Tibial artery (tissue), 4 donors: ENCODE measurements at regions not wholly inside any gene's neighbourhood (a gene's known extent, or its start where the extent isn't known, plus 50 kb on each side); places are given as distances from the start of the nearest gene placed in this dataset.

Experiments used
- DNase-seq, 2 donors: peaks; one replicate each; pipeline ENCODE4 v3.0.0-alpha.2; 2019
- H3K27ac ChIP-seq, 2 donors: fragments of 200-600 bp; sonication (generic) in 1 of 2; 1 replicate in 1 of 2; 2 replicates in 1 of 2; pipeline ENCODE4 v1.5.1; 2018 to 2019; ENCODE audit warnings: mild to moderate bottlenecking in 1 of 2
- H3K27me3 ChIP-seq, 2 donors: fragments of 200-600 bp; sonication (generic) in 1 of 2; one replicate each; pipeline versions ENCODE4 v1.5.1 to v1.6.0; 2016 to 2019
- H3K36me3 ChIP-seq, 3 donors: fragments of 200-600 bp; sonication (generic) in 2 of 3; one replicate each; pipeline ENCODE4 v1.5.1; 2016 to 2019; ENCODE audit warnings: mild to moderate bottlenecking in 2 of 3
- H3K4me1 ChIP-seq, 4 donors: fragments of 200-600 bp; sonication (generic) in 2 of 4; 1 replicate in 3 of 4; 2 replicates in 1 of 4; pipeline ENCODE4 v1.5.1; 2016 to 2019
- H3K4me3 ChIP-seq, 2 donors: fragments of 200-600 bp; sonication (generic) in 1 of 2; 1 replicate in 1 of 2; 2 replicates in 1 of 2; pipeline ENCODE4 v1.5.1; 2018 to 2019; ENCODE audit warnings: mild to moderate bottlenecking in 2 of 2
- H3K9me3 ChIP-seq, 3 donors: fragments of 200-600 bp; sonication (generic) in 1 of 3; one replicate each; pipeline ENCODE4 v1.5.1; 2016 to 2019
- intact Hi-C: fragments of 100-400 bp; cut with DNase I; formaldehyde crosslinking; loops from one replicate; pipeline ENCODE4 v1.15.0; 2023; ENCODE audit warnings: low total_unique reads
- TF ChIP-seq, protein P1 (sequence below), 2 experiments: fragments of 200-600 bp in 1 of 2; fragments of 450-650 bp in 1 of 2; IDR thresholded peaks; one replicate each; pipeline ENCODE4 v1.5.1; 2017 to 2019; ENCODE audit warnings: antibody characterized with exemption in 2 of 2, mild to moderate bottlenecking in 1 of 2, moderate library complexity in 1 of 2

- no peaks in the 10 kb centered on the region for H3K4me1 ChIP-seq
- intact Hi-C loops: no loop called here
- H3K27me3 ChIP-seq: no peaks in the 10 kb centered on the region
- DNase-seq: peak in 1 of 2 donors; percentile 51
- no peak overlapping the region for H3K27ac ChIP-seq
- no peaks in the 10 kb centered on the region for H3K36me3 ChIP-seq
- no peak overlapping the region for H3K4me3 ChIP-seq
- TF ChIP-seq, protein P1, sequence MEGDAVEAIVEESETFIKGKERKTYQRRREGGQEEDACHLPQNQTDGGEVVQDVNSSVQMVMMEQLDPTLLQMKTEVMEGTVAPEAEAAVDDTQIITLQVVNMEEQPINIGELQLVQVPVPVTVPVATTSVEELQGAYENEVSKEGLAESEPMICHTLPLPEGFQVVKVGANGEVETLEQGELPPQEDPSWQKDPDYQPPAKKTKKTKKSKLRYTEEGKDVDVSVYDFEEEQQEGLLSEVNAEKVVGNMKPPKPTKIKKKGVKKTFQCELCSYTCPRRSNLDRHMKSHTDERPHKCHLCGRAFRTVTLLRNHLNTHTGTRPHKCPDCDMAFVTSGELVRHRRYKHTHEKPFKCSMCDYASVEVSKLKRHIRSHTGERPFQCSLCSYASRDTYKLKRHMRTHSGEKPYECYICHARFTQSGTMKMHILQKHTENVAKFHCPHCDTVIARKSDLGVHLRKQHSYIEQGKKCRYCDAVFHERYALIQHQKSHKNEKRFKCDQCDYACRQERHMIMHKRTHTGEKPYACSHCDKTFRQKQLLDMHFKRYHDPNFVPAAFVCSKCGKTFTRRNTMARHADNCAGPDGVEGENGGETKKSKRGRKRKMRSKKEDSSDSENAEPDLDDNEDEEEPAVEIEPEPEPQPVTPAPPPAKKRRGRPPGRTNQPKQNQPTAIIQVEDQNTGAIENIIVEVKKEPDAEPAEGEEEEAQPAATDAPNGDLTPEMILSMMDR (IDR thresholded peaks at IDR 0.05): no peak
- H3K9me3 ChIP-seq: peaks cover 0 to 2% (median 0%) of the 10 kb centered on the region in 3 donors
Observed at GRCh38 chr5:86337667-86338460, 279.9 kb upstream of the COX7C start.

DNA sequence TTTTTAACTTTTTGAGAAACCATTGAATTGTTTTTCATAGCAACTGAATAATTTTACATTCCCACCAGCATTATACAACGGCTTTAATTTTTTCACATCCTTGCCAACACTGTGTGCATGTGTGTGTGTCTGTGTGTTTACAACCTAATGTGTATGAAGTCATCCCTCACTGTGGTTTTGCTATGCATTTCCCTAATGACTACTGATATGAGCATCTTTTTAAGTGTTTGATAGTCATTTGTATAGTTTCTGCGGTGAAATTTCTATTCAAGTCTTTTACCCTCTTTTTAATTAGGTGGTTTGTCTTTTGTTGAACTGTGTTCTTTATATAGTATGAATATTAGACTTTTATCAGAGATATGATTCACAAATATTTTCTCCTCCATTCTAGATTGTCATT, 263.1 kb upstream of the COX7C start:
- no peak for DNase-seq
- Histone ChIP-seq H3K36me3 (no peaks in the 10 kb centered on the region), H3K27ac (no peak overlapping the region), H3K4me1 (no peaks in the 10 kb centered on the region), H3K4me3 (no peak overlapping the region), H3K9me3 (no peaks in the 10 kb centered on the region), H3K27me3 (no peaks in the 10 kb centered on the region)
- TF ChIP-seq, protein P1 (IDR thresholded peaks at IDR 0.05): no peak
- intact Hi-C loops: no loop called here

GRCh38 chr5:86360801-86361200, 256.9 kb upstream of the COX7C start:
- Histone ChIP-seq H3K9me3 (no peaks in the 10 kb centered on the region), H3K36me3 (no peaks in the 10 kb centered on the region), H3K27ac (no peak overlapping the region), H3K27me3 (no peaks in the 10 kb centered on the region), H3K4me3 (no peak overlapping the region), H3K4me1 (no peaks in the 10 kb centered on the region)
- no peak for DNase-seq
- TF ChIP-seq, protein P1 (IDR thresholded peaks at IDR 0.05): no peak
- intact Hi-C loops: no loop called here

DNA sequence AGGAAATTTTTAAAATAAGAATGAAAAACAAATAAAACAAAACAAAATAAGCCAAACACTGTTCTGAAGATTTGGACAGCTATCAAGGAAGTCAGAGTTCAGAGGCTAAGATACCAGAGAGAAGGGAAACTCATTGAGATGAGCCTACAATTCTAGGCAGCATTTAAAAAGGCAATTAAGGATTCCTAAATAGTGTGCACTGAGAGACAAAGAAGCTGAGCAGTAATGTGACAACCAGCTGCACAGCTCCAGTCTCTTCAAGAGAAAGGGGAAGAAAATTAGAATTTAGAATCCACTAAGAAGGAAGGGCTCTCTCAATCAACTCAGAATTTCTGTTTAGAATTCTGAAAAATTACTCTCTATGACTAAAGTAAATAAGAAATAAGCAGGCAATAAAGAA, 246.7 kb upstream of the COX7C start:
- Histone ChIP-seq H3K9me3 (no peaks in the 10 kb centered on the region), H3K36me3 (no peaks in the 10 kb centered on the region), H3K4me3 (no peak overlapping the region), H3K4me1 (no peaks in the 10 kb centered on the region), H3K27me3 (no peaks in the 10 kb centered on the region), H3K27ac (no peak overlapping the region)
- TF ChIP-seq, protein P1 (IDR thresholded peaks at IDR 0.05): no peak
- intact Hi-C loops: no loop called here
- DNase-seq: no peak

GRCh38 chr5:86374611-86375010, 243.1 kb upstream of the COX7C start:
- H3K27me3 ChIP-seq: no peaks in the 10 kb centered on the region
- TF ChIP-seq, protein P1 (IDR thresholded peaks at IDR 0.05): no peak
- H3K27ac ChIP-seq: no peak overlapping the region
- H3K9me3 ChIP-seq: no peaks in the 10 kb centered on the region
- no peak for DNase-seq
- no peaks in the 10 kb centered on the region for H3K36me3 ChIP-seq
- intact Hi-C loops: no loop called here
- H3K4me1 ChIP-seq: no peaks in the 10 kb centered on the region
- no peak overlapping the region for H3K4me3 ChIP-seq
